GM23338 (cell line): ENCODE measurements at regions not wholly inside any gene's neighbourhood (a gene's known extent, or its start where the extent isn't known, plus 50 kb on each side); places are given as distances from the start of the nearest gene placed in this dataset.

Source experiments
- EZH2 ChIP-seq: fragments of 200-600 bp; sonication (generic); IDR thresholded peaks from one replicate; pipeline ENCODE4 v1.8.0; 2017; ENCODE audit warnings: antibody characterized with exemption, mild to moderate bottlenecking, low read depth; ENCODE audit not compliant: unreplicated experiment
- EZH2phosphoT487 ChIP-seq: fragments of 200-600 bp; sonication (generic); IDR thresholded peaks from one replicate; pipeline ENCODE4 v1.8.1; 2018; ENCODE audit warnings: antibody characterized with exemption; ENCODE audit not compliant: unreplicated experiment
- JUNB ChIP-seq: IDR thresholded peaks from one replicate; pipeline ENCODE4 v1.6.1; 2016; ENCODE audit warnings: antibody characterized with exemption; ENCODE audit not compliant: unreplicated experiment
- POLR2AphosphoS5 ChIP-seq: IDR thresholded peaks from 2 replicates; pipeline ENCODE4 v1.6.1; 2016; ENCODE audit warnings: antibody characterized with exemption, low read depth
- ZNF331 ChIP-seq: fragments of 250-450 bp; sonication (Bioruptor Pico); IDR thresholded peaks from 2 replicates; pipeline ENCODE4 v1.5.0; 2020; ENCODE audit warnings: low read depth, mild to moderate bottlenecking, moderate library complexity
- TF ChIP-seq, protein P1 (sequence below), 2 experiments: fragments of 200-600 bp in 1 of 2; sonication (generic) in 1 of 2; conservative IDR thresholded peaks; 2 replicates each; pipeline versions ENCODE4 v1.5.1 to v1.6.1; 2016 to 2017; ENCODE audit warnings: antibody characterized with exemption in 2 of 2, low read depth in 2 of 2, mild to moderate bottlenecking in 2 of 2, moderate library complexity in 1 of 2
- TF ChIP-seq, protein P2 (sequence below): IDR thresholded peaks from one replicate; pipeline ENCODE4 v1.6.1; 2018; ENCODE audit warnings: antibody characterized with exemption; ENCODE audit not compliant: unreplicated experiment

- TF ChIP-seq, protein P1, sequence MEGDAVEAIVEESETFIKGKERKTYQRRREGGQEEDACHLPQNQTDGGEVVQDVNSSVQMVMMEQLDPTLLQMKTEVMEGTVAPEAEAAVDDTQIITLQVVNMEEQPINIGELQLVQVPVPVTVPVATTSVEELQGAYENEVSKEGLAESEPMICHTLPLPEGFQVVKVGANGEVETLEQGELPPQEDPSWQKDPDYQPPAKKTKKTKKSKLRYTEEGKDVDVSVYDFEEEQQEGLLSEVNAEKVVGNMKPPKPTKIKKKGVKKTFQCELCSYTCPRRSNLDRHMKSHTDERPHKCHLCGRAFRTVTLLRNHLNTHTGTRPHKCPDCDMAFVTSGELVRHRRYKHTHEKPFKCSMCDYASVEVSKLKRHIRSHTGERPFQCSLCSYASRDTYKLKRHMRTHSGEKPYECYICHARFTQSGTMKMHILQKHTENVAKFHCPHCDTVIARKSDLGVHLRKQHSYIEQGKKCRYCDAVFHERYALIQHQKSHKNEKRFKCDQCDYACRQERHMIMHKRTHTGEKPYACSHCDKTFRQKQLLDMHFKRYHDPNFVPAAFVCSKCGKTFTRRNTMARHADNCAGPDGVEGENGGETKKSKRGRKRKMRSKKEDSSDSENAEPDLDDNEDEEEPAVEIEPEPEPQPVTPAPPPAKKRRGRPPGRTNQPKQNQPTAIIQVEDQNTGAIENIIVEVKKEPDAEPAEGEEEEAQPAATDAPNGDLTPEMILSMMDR (conservative IDR thresholded peaks at IDR 0.05; ENCODE audit: low read depth in 2 of 2) = no peak
- TF ChIP-seq EZH2 (no peak), JUNB (no peak), POLR2AphosphoS5 (no peak), ZNF331 (CRISPR knock-in tag) (no peak), EZH2phosphoT487 (no peak)
- TF ChIP-seq, protein P2, sequence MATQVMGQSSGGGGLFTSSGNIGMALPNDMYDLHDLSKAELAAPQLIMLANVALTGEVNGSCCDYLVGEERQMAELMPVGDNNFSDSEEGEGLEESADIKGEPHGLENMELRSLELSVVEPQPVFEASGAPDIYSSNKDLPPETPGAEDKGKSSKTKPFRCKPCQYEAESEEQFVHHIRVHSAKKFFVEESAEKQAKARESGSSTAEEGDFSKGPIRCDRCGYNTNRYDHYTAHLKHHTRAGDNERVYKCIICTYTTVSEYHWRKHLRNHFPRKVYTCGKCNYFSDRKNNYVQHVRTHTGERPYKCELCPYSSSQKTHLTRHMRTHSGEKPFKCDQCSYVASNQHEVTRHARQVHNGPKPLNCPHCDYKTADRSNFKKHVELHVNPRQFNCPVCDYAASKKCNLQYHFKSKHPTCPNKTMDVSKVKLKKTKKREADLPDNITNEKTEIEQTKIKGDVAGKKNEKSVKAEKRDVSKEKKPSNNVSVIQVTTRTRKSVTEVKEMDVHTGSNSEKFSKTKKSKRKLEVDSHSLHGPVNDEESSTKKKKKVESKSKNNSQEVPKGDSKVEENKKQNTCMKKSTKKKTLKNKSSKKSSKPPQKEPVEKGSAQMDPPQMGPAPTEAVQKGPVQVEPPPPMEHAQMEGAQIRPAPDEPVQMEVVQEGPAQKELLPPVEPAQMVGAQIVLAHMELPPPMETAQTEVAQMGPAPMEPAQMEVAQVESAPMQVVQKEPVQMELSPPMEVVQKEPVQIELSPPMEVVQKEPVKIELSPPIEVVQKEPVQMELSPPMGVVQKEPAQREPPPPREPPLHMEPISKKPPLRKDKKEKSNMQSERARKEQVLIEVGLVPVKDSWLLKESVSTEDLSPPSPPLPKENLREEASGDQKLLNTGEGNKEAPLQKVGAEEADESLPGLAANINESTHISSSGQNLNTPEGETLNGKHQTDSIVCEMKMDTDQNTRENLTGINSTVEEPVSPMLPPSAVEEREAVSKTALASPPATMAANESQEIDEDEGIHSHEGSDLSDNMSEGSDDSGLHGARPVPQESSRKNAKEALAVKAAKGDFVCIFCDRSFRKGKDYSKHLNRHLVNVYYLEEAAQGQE = no peak
Measured at GRCh38 chr18:76592981-76593381, 97.9 kb upstream of the ZNF516 start.
